Stimulated activated CD4-positive, alpha-beta T cell treated with anti-CD3 and anti-CD28 coated beads, TNF-alpha, amount 100 ng/mL, for 24 hours (primary cell): ENCODE measurements at regions not wholly inside any gene's neighbourhood (a gene's known extent, or its start where the extent isn't known, plus 50 kb on each side); places are given as distances from the start of the nearest gene placed in this dataset.

Experiments
- DNase-seq, 3 experiments: peaks; one replicate each; pipeline ENCODE4 v3.0.0-alpha.2; 2020; ENCODE audit warnings: low read depth in 3 of 3

- no peak for DNase-seq
Measured at GRCh38 chr13:85538957-85539356, 260.3 kb downstream of the SLITRK6 start.

- no peak for DNase-seq
Measured at GRCh38 chr13:85537601-85538000, 261.6 kb downstream of the SLITRK6 start.

GRCh38 chr13:85536706-85537105 is 262.5 kb downstream of the SLITRK6 start:
- DNase-seq = no peak

- DNase-seq = no peak
Measured at GRCh38 chr13:85535316-85536084, 263.7 kb downstream of the SLITRK6 start.

GRCh38 chr13:85533911-85534310 is 265.3 kb downstream of the SLITRK6 start:
- DNase-seq = no peak

GRCh38 chr13:85529218-85529594 is 270.0 kb downstream of the SLITRK6 start:
- no peak for DNase-seq

- no peak for DNase-seq
Measured at GRCh38 chr13:85528491-85529217, 270.6 kb downstream of the SLITRK6 start.

GRCh38 chr13:85527316-85527715 is 271.9 kb downstream of the SLITRK6 start:
- DNase-seq = no peak

GRCh38 chr13:85525411-85525810 is 273.8 kb downstream of the SLITRK6 start:
- DNase-seq = no peak

GRCh38 chr13:85521657-85522056 is 277.6 kb downstream of the SLITRK6 start:
- no peak for DNase-seq

GRCh38 chr13:85520445-85520844 is 278.8 kb downstream of the SLITRK6 start:
- DNase-seq = no peak

- no peak for DNase-seq
Measured at GRCh38 chr13:85519363-85519762, 279.9 kb downstream of the SLITRK6 start.

GRCh38 chr13:85512421-85512820 is 286.8 kb downstream of the SLITRK6 start:
- no peak for DNase-seq

- DNase-seq = no peak
Measured at GRCh38 chr13:85509512-85509911, 289.7 kb downstream of the SLITRK6 start.

GRCh38 chr13:85508683-85509329 is 290.4 kb downstream of the SLITRK6 start:
- no peak for DNase-seq

GRCh38 chr13:85503797-85504196 is 295.4 kb downstream of the SLITRK6 start:
- no peak for DNase-seq

- DNase-seq = no peak
Measured at GRCh38 chr13:85501616-85502015, 297.6 kb downstream of the SLITRK6 start.

GRCh38 chr13:85500696-85501256 is 298.4 kb downstream of the SLITRK6 start:
- no peak for DNase-seq

GRCh38 chr13:85498774-85499173 is 300.4 kb downstream of the SLITRK6 start:
- DNase-seq = no peak

GRCh38 chr13:85497652-85498051 is 301.6 kb downstream of the SLITRK6 start:
- DNase-seq = no peak

- no peak for DNase-seq
Measured at GRCh38 chr13:85492283-85492682, 306.9 kb downstream of the SLITRK6 start.

- DNase-seq = no peak
Measured at GRCh38 chr13:85486663-85487062, 312.6 kb downstream of the SLITRK6 start.
